WERI-Rb-1 (cell line): ENCODE measurements at regions not wholly inside any gene's neighbourhood (a gene's known extent, or its start where the extent isn't known, plus 50 kb on each side); places are given as distances from the start of the nearest gene placed in this dataset.

Experiments used
- DNase-seq: peaks from one replicate; pipeline ENCODE4 v3.0.0-alpha.2; 2020
- H3K27ac ChIP-seq: fragments of 250-450 bp; sonication (Bioruptor Pico); 2 replicates; pipeline ENCODE4 v1.5.1; 2020; ENCODE audit warnings: mild to moderate bottlenecking, moderate library complexity
- H3K27me3 ChIP-seq: fragments of 250-450 bp; sonication (Bioruptor Pico); 2 replicates; pipeline ENCODE4 v1.5.1; 2021; ENCODE audit warnings: mild to moderate bottlenecking, low read depth, moderate library complexity; ENCODE audit not compliant: insufficient read depth, severe bottlenecking
- H3K36me3 ChIP-seq: fragments of 250-450 bp; sonication (Bioruptor Pico); 2 replicates; pipeline ENCODE4 v1.5.1; 2020; ENCODE audit warnings: mild to moderate bottlenecking, moderate library complexity
- H3K4me3 ChIP-seq: 2 replicates; pipeline ENCODE4 v1.5.1; 2011; ENCODE audit warnings: low read depth, mild to moderate bottlenecking, control low read depth, low read length
- H3K9me3 ChIP-seq: fragments of 250-450 bp; sonication (Bioruptor Pico); 2 replicates; pipeline ENCODE4 v1.5.1; 2021; ENCODE audit warnings: mild to moderate bottlenecking, moderate library complexity; ENCODE audit not compliant: severe bottlenecking
- TF ChIP-seq, protein P1 (sequence below): IDR thresholded peaks from 2 replicates; pipeline ENCODE4 v1.5.1; 2011; ENCODE audit warnings: low read depth, mild to moderate bottlenecking, control low read depth, inconsistent platforms, low read length

GRCh38 chr17:71335212-71335611 lies 785.6 kb upstream of the SOX9 start:
- H3K4me3 ChIP-seq: no peak overlapping the region
- TF ChIP-seq, protein P1, sequence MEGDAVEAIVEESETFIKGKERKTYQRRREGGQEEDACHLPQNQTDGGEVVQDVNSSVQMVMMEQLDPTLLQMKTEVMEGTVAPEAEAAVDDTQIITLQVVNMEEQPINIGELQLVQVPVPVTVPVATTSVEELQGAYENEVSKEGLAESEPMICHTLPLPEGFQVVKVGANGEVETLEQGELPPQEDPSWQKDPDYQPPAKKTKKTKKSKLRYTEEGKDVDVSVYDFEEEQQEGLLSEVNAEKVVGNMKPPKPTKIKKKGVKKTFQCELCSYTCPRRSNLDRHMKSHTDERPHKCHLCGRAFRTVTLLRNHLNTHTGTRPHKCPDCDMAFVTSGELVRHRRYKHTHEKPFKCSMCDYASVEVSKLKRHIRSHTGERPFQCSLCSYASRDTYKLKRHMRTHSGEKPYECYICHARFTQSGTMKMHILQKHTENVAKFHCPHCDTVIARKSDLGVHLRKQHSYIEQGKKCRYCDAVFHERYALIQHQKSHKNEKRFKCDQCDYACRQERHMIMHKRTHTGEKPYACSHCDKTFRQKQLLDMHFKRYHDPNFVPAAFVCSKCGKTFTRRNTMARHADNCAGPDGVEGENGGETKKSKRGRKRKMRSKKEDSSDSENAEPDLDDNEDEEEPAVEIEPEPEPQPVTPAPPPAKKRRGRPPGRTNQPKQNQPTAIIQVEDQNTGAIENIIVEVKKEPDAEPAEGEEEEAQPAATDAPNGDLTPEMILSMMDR: no peak
- no peaks in the 10 kb centered on the region for H3K9me3 ChIP-seq
- no peak overlapping the region for H3K27ac ChIP-seq
- H3K36me3 ChIP-seq: no peaks in the 10 kb centered on the region
- DNase-seq: no peak
- peaks cover 64% of the 10 kb centered on the region for H3K27me3 ChIP-seq

DNA sequence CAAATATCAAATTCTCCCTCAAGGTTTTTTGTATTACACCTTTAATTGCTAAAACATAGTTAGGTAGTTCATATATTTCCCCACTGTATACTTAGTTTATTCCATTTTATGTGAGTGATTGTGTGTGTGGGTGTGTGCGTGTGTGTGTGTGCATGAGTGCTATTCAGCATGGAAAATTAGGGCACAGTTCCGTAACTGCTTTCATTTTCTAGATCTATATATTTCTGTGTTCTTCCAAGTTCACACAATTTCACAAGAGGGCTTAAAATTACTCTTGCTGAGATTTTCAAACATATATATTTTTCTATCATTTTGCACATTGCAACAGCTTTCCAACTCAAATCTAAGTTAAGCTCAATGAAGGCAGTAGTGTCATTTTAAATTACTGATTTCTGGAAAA lies 782.9 kb upstream of the SOX9 start:
- TF ChIP-seq, protein P1: no peak
- no peak for DNase-seq
- H3K27ac ChIP-seq: no peak overlapping the region
- no peaks in the 10 kb centered on the region for H3K36me3 ChIP-seq
- H3K9me3 ChIP-seq: no peaks in the 10 kb centered on the region
- peaks cover 60% of the 10 kb centered on the region for H3K27me3 ChIP-seq
- H3K4me3 ChIP-seq: no peak overlapping the region

DNA sequence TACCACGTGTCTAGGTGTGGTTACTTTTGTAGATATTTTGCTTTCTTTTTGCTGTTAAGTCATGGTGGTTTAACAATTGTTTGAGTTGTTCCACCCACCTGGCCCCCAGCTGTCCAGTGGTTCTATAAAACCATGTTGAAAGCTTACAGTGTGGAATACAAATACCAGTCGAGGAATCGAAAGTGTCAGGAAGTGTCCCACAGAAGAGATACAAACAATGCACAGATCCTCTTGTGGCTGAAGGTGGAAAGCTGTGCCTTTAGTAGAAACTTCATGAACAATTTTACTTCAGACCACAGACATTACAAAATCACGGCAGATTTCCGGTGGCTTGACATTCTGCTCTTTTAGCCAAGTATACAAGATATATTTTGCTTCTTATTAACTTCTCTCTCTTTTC lies 782.4 kb upstream of the SOX9 start:
- H3K27me3 ChIP-seq: peaks cover 63% of the 10 kb centered on the region
- TF ChIP-seq, protein P1: no peak
- no peak for DNase-seq
- no peaks in the 10 kb centered on the region for H3K9me3 ChIP-seq
- no peak overlapping the region for H3K4me3 ChIP-seq
- no peaks in the 10 kb centered on the region for H3K36me3 ChIP-seq
- H3K27ac ChIP-seq: no peak overlapping the region

DNA sequence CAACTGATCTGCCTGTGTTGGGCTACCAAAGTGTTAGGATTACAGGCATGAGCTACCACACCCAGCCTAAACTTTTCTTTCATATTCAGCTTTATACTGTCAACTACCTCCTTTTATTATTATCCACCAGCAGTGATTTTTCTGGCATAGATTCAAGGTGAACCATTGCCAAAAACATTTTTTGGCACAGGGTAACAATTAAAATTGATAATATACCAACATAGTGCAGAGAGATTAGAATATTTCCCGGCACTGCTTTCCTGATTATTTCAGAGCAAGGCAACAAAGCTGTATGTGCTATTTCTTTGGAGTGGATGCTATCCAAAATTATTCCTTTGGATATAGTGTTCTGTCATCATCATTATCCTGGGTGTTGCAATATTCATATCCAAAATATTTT lies 781.6 kb upstream of the SOX9 start:
- TF ChIP-seq, protein P1: no peak
- peaks cover 64% of the 10 kb centered on the region for H3K27me3 ChIP-seq
- no peaks in the 10 kb centered on the region for H3K9me3 ChIP-seq
- no peaks in the 10 kb centered on the region for H3K36me3 ChIP-seq
- no peak overlapping the region for H3K27ac ChIP-seq
- no peak for DNase-seq
- no peak overlapping the region for H3K4me3 ChIP-seq

DNA sequence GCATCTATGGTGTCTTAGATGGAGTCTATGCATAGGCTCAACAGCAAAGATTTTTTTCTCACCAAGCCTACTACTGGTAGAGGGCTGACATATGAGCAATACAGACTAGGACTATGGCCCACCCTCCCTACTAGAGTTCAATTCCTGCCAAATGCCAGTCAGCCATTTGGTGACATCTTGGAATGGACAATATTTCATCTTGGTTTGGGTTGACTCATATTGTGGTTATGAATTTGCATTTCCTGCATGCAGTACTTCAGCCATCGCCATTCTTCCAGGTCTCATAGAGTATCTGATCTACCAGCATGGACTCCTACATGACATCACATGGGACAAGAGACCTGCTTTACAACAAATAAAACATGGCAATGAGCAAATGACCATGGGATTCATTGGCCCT lies 778.1 kb upstream of the SOX9 start:
- DNase-seq: no peak
- no peaks in the 10 kb centered on the region for H3K9me3 ChIP-seq
- H3K27me3 ChIP-seq: peaks cover 67% of the 10 kb centered on the region
- no peak overlapping the region for H3K4me3 ChIP-seq
- H3K36me3 ChIP-seq: no peaks in the 10 kb centered on the region
- TF ChIP-seq, protein P1: no peak
- H3K27ac ChIP-seq: no peak overlapping the region

DNA sequence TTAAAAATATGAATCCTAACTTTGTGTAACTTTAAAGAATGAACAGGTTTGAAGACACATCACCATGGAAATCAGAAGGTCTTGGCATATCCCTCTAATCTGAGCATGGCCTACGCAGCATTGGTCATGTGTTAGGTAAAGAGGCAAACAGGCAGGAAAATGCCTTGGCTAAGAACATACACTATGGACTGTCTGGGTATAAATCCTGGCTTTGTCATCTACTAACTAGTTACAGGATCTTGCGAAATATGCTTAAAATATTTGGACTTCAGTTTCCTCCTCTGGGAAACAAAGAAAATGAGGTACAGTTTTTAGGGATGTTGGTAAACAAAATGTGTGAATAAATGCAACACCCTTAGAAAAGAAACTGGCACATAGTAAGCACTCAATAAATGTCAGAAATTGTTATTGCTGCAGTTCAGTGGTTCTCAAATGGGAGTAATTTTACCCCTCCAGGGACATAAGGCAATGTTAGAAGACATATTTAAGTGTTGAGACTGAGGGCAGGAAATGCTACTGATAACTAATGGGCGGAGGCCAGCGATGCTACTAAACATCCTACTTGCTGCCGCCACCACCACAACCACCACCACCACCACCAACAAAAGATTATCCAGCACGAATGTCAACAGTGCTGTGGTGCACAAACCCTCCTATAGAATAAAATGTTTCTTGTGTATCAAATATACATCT lies 770.8 kb upstream of the SOX9 start:
- Histone ChIP-seq H3K4me3 (no peak overlapping the region), H3K27me3 (peaks cover 48% of the 10 kb centered on the region), H3K27ac (no peak overlapping the region), H3K9me3 (peaks cover 2% of the 10 kb centered on the region), H3K36me3 (no peaks in the 10 kb centered on the region)
- TF ChIP-seq, protein P1: no peak
- no peak for DNase-seq
